ENCODE measurements at regions not wholly inside any gene's neighbourhood (a gene's known extent, or its start where the extent isn't known, plus 50 kb on each side); places are given as distances from the start of the nearest gene placed in this dataset.

DNA sequence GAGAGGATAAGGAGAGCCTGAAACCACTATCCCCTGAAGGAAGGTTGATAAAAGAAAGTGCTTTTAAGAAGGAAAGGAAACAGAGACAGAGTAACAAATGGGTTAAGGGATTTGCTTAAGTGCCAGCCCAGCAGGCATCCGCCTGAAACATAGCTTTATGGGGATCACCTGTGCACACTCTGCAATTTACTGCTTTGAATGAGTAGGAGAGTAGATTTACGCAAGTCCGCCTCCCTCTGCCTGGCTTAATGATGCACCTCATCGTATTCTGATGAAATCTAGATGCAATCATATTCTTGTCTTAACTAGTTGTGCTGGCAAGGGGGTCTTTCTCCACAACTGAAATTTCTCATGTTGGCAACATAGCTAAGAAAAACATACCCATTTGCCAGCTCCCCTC lies 101.1 kb upstream of the ID4 start:
- TF ChIP-seq GATA3 (IDR thresholded peaks at IDR 0.05; ENCODE audit: low read depth, low read length) (no peak), GATA2 (IDR thresholded peaks at IDR 0.05; ENCODE audit: low read depth, low read length) (no peak)
